Tibial artery (tissue), 4 donors: ENCODE measurements at regions not wholly inside any gene's neighbourhood (a gene's known extent, or its start where the extent isn't known, plus 50 kb on each side); places are given as distances from the start of the nearest gene placed in this dataset.
"Not testable (repeated sequence)": the region's sequence is repeated elsewhere in the genome, so short reads cannot be mapped to it uniquely, and the experiment has no call there.

Source experiments
- DNase-seq, 2 donors: peaks; one replicate each; pipeline ENCODE4 v3.0.0-alpha.2; 2019
- H3K27ac ChIP-seq, 2 donors: fragments of 200-600 bp; sonication (generic) in 1 of 2; 1 replicate in 1 of 2; 2 replicates in 1 of 2; pipeline ENCODE4 v1.5.1; 2018 to 2019; ENCODE audit warnings: mild to moderate bottlenecking in 1 of 2
- H3K27me3 ChIP-seq, 2 donors: fragments of 200-600 bp; sonication (generic) in 1 of 2; one replicate each; pipeline versions ENCODE4 v1.5.1 to v1.6.0; 2016 to 2019
- H3K36me3 ChIP-seq, 3 donors: fragments of 200-600 bp; sonication (generic) in 2 of 3; one replicate each; pipeline ENCODE4 v1.5.1; 2016 to 2019; ENCODE audit warnings: mild to moderate bottlenecking in 2 of 3
- H3K4me1 ChIP-seq, 4 donors: fragments of 200-600 bp; sonication (generic) in 2 of 4; 1 replicate in 3 of 4; 2 replicates in 1 of 4; pipeline ENCODE4 v1.5.1; 2016 to 2019
- H3K4me3 ChIP-seq, 2 donors: fragments of 200-600 bp; sonication (generic) in 1 of 2; 1 replicate in 1 of 2; 2 replicates in 1 of 2; pipeline ENCODE4 v1.5.1; 2018 to 2019; ENCODE audit warnings: mild to moderate bottlenecking in 2 of 2
- H3K9me3 ChIP-seq, 3 donors: fragments of 200-600 bp; sonication (generic) in 1 of 3; one replicate each; pipeline ENCODE4 v1.5.1; 2016 to 2019
- intact Hi-C: fragments of 100-400 bp; cut with DNase I; formaldehyde crosslinking; loops from one replicate; pipeline ENCODE4 v1.15.0; 2023; ENCODE audit warnings: low total_unique reads
- TF ChIP-seq, protein P1 (sequence below), 2 experiments: fragments of 200-600 bp in 1 of 2; fragments of 450-650 bp in 1 of 2; IDR thresholded peaks; one replicate each; pipeline ENCODE4 v1.5.1; 2017 to 2019; ENCODE audit warnings: antibody characterized with exemption in 2 of 2, mild to moderate bottlenecking in 1 of 2, moderate library complexity in 1 of 2

DNA sequence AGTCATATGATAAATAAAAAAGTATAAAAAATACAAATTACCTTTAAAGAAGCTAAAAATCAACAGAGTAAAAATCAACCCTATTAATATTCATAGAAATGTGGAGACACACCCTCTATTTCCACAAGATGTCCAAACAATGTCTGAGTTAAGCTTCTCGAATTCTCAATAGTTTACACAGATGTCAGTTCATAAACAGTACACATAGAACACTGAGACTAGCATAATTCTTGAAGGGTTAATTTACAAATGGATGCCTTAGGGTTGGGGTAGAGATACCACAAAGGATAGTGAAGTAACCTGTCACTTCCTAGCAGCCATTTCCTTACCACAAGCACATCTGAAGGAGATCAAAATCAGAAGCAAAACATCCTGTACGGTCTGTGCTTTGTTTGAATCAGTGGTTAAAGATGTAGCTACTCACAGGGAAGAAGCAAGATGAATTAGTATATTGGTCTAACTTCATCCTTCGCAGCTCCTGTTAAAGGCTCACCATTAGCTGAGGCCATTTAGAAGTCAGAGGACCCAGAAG is 2393.9 kb downstream of the ARAP2 start:
- H3K4me1 ChIP-seq, result no peaks in the 10 kb centered on the region
- H3K27ac ChIP-seq, result no peak overlapping the region
- no peaks in the 10 kb centered on the region for H3K9me3 ChIP-seq
- intact Hi-C loops, result no loop called here
- TF ChIP-seq, protein P1, sequence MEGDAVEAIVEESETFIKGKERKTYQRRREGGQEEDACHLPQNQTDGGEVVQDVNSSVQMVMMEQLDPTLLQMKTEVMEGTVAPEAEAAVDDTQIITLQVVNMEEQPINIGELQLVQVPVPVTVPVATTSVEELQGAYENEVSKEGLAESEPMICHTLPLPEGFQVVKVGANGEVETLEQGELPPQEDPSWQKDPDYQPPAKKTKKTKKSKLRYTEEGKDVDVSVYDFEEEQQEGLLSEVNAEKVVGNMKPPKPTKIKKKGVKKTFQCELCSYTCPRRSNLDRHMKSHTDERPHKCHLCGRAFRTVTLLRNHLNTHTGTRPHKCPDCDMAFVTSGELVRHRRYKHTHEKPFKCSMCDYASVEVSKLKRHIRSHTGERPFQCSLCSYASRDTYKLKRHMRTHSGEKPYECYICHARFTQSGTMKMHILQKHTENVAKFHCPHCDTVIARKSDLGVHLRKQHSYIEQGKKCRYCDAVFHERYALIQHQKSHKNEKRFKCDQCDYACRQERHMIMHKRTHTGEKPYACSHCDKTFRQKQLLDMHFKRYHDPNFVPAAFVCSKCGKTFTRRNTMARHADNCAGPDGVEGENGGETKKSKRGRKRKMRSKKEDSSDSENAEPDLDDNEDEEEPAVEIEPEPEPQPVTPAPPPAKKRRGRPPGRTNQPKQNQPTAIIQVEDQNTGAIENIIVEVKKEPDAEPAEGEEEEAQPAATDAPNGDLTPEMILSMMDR (IDR thresholded peaks at IDR 0.05), result no peak
- H3K27me3 ChIP-seq, result no peaks in the 10 kb centered on the region
- DNase-seq, result no peak
- H3K4me3 ChIP-seq, result no peak overlapping the region
- no peaks in the 10 kb centered on the region for H3K36me3 ChIP-seq

DNA sequence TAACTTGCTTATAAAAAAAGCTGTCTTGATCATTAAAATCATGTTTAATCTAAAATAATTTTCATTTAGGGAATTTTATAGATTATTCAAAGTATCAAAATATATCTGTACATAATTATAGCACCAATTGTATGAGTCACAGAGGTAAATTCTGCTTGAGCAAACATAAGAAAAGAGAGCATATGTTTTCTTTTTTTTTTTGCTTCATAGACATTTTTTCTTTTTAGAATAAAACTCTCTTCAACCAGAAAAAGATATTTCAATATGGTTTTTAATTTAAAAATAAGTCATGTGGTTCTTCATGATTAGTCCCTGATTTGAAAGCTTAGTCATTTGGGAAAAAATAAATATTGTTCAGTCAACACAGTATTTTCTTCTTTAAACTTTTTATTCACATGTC is 2390.6 kb downstream of the ARAP2 start:
- H3K27me3 ChIP-seq, intact Hi-C loops, H3K4me1 ChIP-seq, H3K36me3 ChIP-seq, DNase-seq, H3K4me3 ChIP-seq, H3K27ac ChIP-seq, H3K9me3 ChIP-seq: not testable (repeated sequence)

DNA sequence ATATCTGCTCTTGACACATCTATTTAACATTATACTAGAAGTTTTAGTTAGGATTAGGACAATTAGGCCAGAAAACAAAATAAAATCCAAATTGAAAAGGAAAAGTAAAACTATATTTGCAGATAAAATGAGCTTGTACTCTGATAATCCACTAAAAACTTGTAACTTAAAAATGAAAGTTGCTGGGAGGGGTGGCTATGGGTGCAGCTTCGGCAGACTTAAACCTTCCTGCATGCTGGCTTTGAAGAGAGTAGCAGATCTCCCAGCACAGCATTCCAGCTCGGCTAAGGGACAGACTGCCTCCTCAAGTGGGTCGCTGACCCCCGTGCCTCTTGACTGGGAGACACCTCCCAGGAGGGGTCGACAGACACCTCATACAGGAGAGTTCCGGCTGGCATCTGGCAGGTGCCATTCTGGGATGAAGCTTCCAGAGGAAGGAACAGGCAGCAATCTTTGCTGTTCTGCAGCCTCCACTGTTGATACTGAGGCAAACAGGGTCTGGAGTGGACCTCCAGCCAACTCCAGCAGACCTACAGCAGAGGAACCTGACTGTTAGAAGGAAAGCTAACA is 2379.9 kb downstream of the ARAP2 start:
- Histone ChIP-seq H3K36me3 (no peaks in the 10 kb centered on the region), H3K27ac (no peak overlapping the region), H3K4me3 (no peak overlapping the region), H3K27me3 (no peaks in the 10 kb centered on the region), H3K4me1 (no peaks in the 10 kb centered on the region), H3K9me3 (no peaks in the 10 kb centered on the region)
- no peak for DNase-seq
- intact Hi-C loops, result no loop called here
- TF ChIP-seq, protein P1 (IDR thresholded peaks at IDR 0.05), result no peak

DNA sequence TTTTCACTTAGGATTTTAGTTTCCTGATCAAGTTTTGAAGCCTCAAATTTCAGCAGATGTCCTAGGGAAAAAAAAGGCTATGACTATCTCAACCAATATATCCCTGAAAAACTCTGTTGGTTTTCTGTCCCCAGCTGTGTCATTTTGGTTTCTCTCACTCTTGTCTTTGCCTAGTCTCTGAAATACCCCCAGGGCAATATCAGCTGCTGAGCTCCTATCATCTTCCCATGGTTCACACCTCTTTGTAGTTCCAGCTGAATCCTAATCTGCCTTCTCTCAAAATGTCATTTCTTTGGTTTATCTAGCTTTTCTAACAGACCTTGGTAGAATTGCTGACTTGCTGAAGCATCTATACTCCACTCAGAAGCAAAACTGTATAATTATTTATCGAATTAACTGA is 2370.5 kb downstream of the ARAP2 start:
- intact Hi-C loops, result no loop called here
- Histone ChIP-seq H3K4me3 (no peak overlapping the region), H3K27me3 (no peaks in the 10 kb centered on the region), H3K4me1 (no peaks in the 10 kb centered on the region), H3K27ac (no peak overlapping the region), H3K9me3 (peaks cover 0 to 3% (median 0%) of the 10 kb centered on the region in 3 donors), H3K36me3 (no peaks in the 10 kb centered on the region)
- DNase-seq, result no peak
- TF ChIP-seq, protein P1 (IDR thresholded peaks at IDR 0.05), result no peak

DNA sequence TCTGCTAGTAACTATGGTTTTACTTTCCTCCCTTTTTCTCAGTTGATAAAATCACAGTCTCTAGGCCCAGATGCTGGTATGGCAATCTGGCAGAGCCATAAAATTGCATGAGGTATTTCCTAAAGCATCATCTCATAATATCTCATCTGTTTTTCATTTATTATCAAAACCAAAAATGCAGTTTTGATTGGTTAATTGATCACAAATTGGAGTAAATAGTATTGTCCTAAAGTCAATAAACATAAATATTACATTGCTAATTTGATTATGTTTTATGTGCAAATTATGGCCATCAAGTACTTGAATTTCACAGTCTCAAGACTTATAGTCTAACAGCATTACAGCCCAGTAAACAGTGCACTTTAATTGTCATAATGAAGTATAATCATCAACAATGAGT is 2365.6 kb downstream of the ARAP2 start:
- DNase-seq, result no peak
- Histone ChIP-seq H3K4me3 (no peak overlapping the region), H3K27ac (no peak overlapping the region), H3K36me3 (no peaks in the 10 kb centered on the region), H3K4me1 (no peaks in the 10 kb centered on the region), H3K9me3 (no peaks in the 10 kb centered on the region), H3K27me3 (no peaks in the 10 kb centered on the region)
- TF ChIP-seq, protein P1 (IDR thresholded peaks at IDR 0.05), result no peak
- intact Hi-C loops, result no loop called here

DNA sequence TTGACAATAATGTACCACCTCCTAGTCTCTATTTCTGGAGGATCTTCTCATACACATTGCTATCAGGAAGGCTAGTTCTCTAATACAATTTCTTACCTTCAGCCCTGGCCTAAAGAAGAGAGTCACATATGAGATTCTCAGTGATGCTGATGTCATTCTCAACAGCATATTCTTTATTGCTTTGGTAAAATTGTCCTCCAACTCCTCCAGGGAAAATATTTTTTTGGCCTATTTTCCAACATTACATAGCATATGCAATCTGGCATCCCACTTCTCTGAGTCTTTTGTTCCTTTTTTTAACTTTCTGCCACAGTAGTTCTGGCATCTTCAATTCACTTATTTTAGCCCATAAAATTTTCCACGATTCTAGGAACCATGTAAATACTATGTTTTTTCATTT is 2363.1 kb downstream of the ARAP2 start:
- no peak overlapping the region for H3K27ac ChIP-seq
- intact Hi-C loops, result no loop called here
- H3K9me3 ChIP-seq, result no peaks in the 10 kb centered on the region
- H3K4me3 ChIP-seq, result no peak overlapping the region
- no peaks in the 10 kb centered on the region for H3K4me1 ChIP-seq
- DNase-seq, result no peak
- H3K36me3 ChIP-seq, result no peaks in the 10 kb centered on the region
- no peaks in the 10 kb centered on the region for H3K27me3 ChIP-seq
- TF ChIP-seq, protein P1 (IDR thresholded peaks at IDR 0.05), result no peak
